ENCODE measurements at regions not wholly inside any gene's neighbourhood (a gene's known extent, or its start where the extent isn't known, plus 50 kb on each side); places are given as distances from the start of the nearest gene placed in this dataset.
A peak's percentile ranks its signal among the peaks of the same experiment; 100 is the strongest.

- no peak overlapping the region for H3K27ac ChIP-seq (ENCODE audit: low read depth in 2 of 2, low read length in 2 of 2)
- FAIRE-seq (no peak), DNase-seq (peak in 3 of 5 donors; percentile 27 to 62 (median 32))
- no peaks in the 10 kb centered on the region for H3K36me3 ChIP-seq (ENCODE audit: control insufficient read depth in 2 of 3, insufficient read depth in 3 of 3, low read length in 3 of 3)
- H3K27me3 ChIP-seq (ENCODE audit: control insufficient read depth, insufficient read depth, low read length): no peaks in the 10 kb centered on the region
- intact Hi-C loops (cut with DNase I): no loop called here
- TF ChIP-seq, protein P1, sequence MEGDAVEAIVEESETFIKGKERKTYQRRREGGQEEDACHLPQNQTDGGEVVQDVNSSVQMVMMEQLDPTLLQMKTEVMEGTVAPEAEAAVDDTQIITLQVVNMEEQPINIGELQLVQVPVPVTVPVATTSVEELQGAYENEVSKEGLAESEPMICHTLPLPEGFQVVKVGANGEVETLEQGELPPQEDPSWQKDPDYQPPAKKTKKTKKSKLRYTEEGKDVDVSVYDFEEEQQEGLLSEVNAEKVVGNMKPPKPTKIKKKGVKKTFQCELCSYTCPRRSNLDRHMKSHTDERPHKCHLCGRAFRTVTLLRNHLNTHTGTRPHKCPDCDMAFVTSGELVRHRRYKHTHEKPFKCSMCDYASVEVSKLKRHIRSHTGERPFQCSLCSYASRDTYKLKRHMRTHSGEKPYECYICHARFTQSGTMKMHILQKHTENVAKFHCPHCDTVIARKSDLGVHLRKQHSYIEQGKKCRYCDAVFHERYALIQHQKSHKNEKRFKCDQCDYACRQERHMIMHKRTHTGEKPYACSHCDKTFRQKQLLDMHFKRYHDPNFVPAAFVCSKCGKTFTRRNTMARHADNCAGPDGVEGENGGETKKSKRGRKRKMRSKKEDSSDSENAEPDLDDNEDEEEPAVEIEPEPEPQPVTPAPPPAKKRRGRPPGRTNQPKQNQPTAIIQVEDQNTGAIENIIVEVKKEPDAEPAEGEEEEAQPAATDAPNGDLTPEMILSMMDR (IDR thresholded peaks at IDR 0.05; ENCODE audit: borderline replicate concordance, extremely low read depth, insufficient read depth): no peak
- no peaks in the 10 kb centered on the region for H3K9me3 ChIP-seq (ENCODE audit: control insufficient read depth in 2 of 3, insufficient read depth in 1 of 3, low read length in 3 of 3)
- H3K4me1 ChIP-seq (ENCODE audit: control insufficient read depth in 2 of 3, insufficient read depth in 2 of 3, low read depth in 1 of 3, low read length in 3 of 3): no peaks in the 10 kb centered on the region
- H3K9ac ChIP-seq (ENCODE audit: low read length in 3 of 3): no peak overlapping the region
- H3K4me3 ChIP-seq (ENCODE audit: low read length in 3 of 3): no peak overlapping the region
Measured at GRCh38 chr3:7999384-7999783, 502.2 kb upstream of the LMCD1 start.

DNA sequence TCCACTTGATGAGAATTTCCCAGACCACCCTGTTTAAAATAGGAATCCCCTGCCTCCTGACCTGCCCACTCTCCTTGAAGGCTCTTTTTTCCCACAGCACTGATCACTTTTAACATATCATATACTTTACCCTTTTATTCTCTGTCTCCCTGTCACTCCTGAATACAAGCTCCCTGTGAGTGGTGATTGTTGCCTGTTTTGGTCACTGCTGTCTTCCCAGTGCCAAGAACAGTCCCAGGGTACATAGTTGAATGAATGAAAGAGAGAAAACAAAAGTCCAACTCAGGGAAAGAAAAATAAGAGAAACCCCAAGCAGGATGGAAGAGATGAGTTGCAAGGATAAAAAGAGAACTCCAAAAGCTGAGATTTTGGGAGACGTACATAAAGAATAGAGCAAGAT lies 500.3 kb upstream of the LMCD1 start:
- Histone ChIP-seq H3K4me1 (ENCODE audit: control insufficient read depth in 2 of 3, insufficient read depth in 2 of 3, low read depth in 1 of 3, low read length in 3 of 3) (no peaks in the 10 kb centered on the region), H3K4me3 (ENCODE audit: low read length in 3 of 3) (no peak overlapping the region), H3K9ac (ENCODE audit: low read length in 3 of 3) (no peak overlapping the region), H3K27ac (ENCODE audit: low read depth in 2 of 2, low read length in 2 of 2) (no peak overlapping the region), H3K36me3 (ENCODE audit: control insufficient read depth in 2 of 3, insufficient read depth in 3 of 3, low read length in 3 of 3) (no peaks in the 10 kb centered on the region), H3K9me3 (ENCODE audit: control insufficient read depth in 2 of 3, insufficient read depth in 1 of 3, low read length in 3 of 3) (no peaks in the 10 kb centered on the region), H3K27me3 (ENCODE audit: control insufficient read depth, insufficient read depth, low read length) (no peaks in the 10 kb centered on the region)
- DNase-seq: no peak
- TF ChIP-seq, protein P1 (IDR thresholded peaks at IDR 0.05; ENCODE audit: borderline replicate concordance, extremely low read depth, insufficient read depth): no peak
- no peak for FAIRE-seq
- intact Hi-C loops (cut with DNase I): no loop called here

DNA sequence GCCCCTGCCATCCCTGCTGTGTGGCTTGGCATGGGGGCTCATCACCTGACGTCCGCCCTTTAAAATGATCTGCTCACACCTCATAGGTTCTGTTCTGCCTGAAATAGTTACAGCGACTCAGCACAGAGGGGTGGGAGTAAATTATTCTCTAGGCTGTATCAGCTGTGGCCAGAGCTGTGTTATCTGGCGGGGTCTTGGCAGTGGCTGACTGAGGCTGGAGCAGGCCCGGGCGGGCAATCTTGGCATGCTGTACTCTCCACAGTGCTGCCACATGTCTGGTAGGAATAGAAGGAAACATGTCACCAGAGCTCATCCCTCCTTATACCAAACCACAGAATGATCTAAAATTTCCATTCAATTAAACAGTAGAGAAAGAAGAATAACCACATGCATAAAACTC lies 499.9 kb upstream of the LMCD1 start:
- intact Hi-C loops (cut with DNase I): no loop called here
- no peak overlapping the region for H3K9ac ChIP-seq (ENCODE audit: low read length in 3 of 3)
- no peaks in the 10 kb centered on the region for H3K27me3 ChIP-seq (ENCODE audit: control insufficient read depth, insufficient read depth, low read length)
- H3K4me3 ChIP-seq (ENCODE audit: low read length in 3 of 3): no peak overlapping the region
- H3K9me3 ChIP-seq (ENCODE audit: control insufficient read depth in 2 of 3, insufficient read depth in 1 of 3, low read length in 3 of 3): no peaks in the 10 kb centered on the region
- no peak for DNase-seq
- no peaks in the 10 kb centered on the region for H3K4me1 ChIP-seq (ENCODE audit: control insufficient read depth in 2 of 3, insufficient read depth in 2 of 3, low read depth in 1 of 3, low read length in 3 of 3)
- H3K27ac ChIP-seq (ENCODE audit: low read depth in 2 of 2, low read length in 2 of 2): no peak overlapping the region
- no peak for FAIRE-seq
- TF ChIP-seq, protein P1 (IDR thresholded peaks at IDR 0.05; ENCODE audit: borderline replicate concordance, extremely low read depth, insufficient read depth): no peak
- no peaks in the 10 kb centered on the region for H3K36me3 ChIP-seq (ENCODE audit: control insufficient read depth in 2 of 3, insufficient read depth in 3 of 3, low read length in 3 of 3)

DNA sequence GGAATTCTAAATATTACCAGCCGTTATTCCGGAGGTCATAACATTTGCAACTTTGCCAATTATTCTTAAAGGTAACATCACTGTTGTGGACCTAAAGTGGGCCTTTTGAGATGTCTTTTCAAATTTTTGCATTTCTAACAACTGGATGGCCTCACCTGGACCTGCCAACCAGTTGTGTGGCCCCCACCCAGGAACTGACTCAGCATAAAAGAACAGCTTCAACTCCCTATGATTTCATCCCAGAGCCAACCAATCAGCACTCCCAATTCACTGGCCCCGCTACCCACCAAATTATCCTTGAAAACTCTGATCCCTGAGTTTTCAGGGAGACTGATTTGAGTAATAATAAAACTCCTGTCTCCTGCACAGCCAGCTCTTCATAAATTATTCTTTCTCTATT lies 489.7 kb upstream of the LMCD1 start:
- H3K27me3 ChIP-seq (ENCODE audit: control insufficient read depth, insufficient read depth, low read length): no peaks in the 10 kb centered on the region
- FAIRE-seq: no peak

More for the DNA sequence above, 489.7 kb upstream of the LMCD1 start:
- H3K9ac ChIP-seq (ENCODE audit: low read length in 3 of 3): no peak overlapping the region
- no peaks in the 10 kb centered on the region for H3K36me3 ChIP-seq (ENCODE audit: control insufficient read depth in 2 of 3, insufficient read depth in 3 of 3, low read length in 3 of 3)
- H3K4me1 ChIP-seq (ENCODE audit: control insufficient read depth in 2 of 3, insufficient read depth in 2 of 3, low read depth in 1 of 3, low read length in 3 of 3): no peaks in the 10 kb centered on the region
- H3K9me3 ChIP-seq (ENCODE audit: control insufficient read depth in 2 of 3, insufficient read depth in 1 of 3, low read length in 3 of 3): no peaks in the 10 kb centered on the region
- TF ChIP-seq, protein P1 (IDR thresholded peaks at IDR 0.05; ENCODE audit: borderline replicate concordance, extremely low read depth, insufficient read depth): no peak
- H3K27ac ChIP-seq (ENCODE audit: low read depth in 2 of 2, low read length in 2 of 2): no peak overlapping the region
- H3K4me3 ChIP-seq (ENCODE audit: low read length in 3 of 3): no peak overlapping the region
- DNase-seq: no peak
- intact Hi-C loops (cut with DNase I): no loop called here

Data from kidney (tissue), 13 donors.